Left renal cortex interstitium (tissue), 4 donors: ENCODE measurements at regions not wholly inside any gene's neighbourhood (a gene's known extent, or its start where the extent isn't known, plus 50 kb on each side); places are given as distances from the start of the nearest gene placed in this dataset.

Source experiments
- DNase-seq, 4 donors: peaks; one replicate each; pipeline ENCODE4 v3.0.0-alpha.2; 2013; ENCODE audit warnings: low read depth in 4 of 4, low spot score in 2 of 4, missing footprints in 1 of 4

DNA sequence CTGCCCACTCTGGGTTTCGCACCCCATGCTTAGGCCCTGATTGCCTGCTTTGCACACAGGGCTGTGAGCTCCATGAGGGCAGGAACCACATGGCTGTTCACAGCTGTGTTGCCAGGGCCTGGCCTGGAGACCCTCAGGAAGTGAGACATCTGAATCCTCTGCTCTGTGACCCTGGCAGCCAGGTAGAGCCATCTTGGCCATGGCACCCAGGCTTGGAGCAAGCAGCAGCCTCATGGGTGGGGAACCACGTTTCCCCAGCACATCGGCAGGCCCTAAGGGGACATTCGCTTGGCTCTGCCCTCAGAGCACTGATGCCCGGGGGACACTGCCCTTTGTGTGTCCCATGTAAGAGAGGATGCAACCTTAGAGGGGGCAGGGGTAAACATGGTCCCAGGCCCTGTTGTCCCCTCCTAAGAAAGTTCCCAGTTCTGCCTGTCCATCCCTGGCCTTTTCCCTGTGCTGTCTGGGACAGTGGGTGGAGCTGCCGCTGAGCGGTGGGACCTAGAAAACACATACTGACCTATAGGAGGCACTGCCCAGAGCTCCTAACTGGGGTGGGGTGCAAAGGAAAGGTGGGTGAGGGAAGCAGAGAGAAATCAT lies 144.1 kb upstream of the IER5L start:
- DNase-seq = no peak

DNA sequence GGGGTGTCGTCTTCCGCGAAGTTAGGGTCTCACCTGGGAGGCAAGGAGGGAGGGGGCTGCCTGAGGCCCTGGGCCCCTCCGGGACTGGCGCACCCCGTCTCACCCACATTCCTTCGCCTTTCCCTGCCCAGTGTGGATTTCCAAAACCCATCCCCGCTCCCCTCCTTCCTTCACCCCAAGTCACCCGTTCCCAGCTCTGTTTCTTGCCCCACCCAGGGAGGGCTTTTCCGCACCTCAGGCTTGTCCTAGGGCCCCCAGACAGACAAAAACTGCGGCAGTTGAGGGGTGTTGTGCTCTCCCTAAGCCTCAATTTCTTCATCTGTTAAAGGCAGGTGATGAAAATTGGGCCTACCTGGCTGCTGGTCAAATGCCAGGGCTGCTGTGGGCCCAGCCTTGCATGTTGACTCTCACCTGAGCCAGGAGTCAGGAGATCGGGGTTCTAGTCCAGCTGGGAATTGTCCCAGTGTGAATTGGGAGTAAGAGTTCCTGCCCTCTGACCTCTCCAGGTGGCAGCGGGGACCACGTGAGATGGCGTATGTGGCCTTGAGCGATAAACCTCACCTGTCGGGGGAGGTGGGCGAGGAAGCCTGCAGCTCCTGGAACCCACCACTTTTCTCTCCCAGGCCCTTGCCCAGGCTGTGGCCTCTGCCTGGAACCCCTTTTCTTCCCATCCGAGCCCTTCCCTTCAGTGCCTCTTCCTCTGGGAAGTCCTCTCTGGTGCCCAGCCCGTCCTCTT lies 143.4 kb upstream of the IER5L start:
- DNase-seq = no peak

DNA sequence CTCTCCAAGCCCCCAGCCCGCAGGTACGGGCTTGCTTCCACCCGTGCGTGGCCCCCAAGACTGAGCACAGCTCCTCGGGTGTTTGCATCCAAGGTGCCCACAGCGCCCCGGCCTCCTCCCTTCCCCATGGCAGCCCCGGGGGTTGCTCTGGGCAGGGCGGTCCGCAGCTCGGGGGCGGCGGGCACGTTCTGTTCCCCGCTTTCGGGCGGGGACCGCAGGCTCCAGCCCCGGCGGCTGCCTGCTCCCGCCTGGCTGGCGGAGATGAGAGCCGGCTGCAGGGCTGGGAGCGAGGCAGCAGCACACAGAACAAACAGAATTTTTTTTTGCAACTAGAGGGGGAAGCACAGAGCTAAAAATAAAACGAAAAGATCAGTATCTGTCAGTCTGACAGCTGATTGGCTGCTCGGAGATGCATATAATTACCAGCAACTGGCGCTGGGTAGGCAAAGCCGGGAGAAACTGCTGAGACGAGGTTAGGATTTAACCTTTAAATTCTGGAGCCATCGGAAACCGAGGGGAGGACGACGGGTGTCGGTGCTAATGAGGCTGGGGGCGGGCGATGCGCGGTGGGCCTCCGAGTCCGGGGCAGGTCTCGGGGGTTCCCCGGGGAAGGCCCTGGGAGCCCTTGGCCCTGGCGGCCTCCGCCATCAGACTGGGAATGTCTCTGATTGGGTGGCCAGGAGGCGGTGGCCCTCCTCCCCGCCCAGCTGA lies 142.7 kb upstream of the IER5L start:
- DNase-seq = peak in 2 of 4 donors; percentile 82 to 85

DNA sequence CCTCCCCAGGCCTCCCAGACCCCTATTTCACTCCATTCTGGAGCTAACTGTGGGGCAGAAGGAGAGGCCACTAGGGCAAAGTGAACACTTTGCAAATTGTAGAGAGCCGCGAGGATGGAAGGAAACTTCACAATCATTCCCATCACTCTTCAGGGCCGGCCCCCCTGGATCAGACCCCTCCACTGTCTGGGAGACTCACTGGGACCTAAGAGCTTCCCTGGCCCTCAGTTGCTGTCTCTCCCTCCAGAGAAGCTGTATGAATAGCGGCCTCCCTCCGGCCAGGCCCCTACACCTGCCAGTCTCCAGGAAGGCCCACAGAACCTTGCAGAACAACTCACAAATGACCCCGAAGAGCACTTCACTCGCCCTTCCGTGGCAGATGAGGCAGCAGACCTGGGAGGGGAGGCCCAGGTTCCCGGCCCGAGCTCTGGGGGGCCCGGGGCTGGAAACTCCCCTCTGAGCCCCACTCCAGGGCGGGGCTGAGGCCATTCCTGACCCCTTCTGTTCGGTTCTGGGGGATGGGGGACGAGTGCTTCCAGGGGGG lies 141.9 kb upstream of the IER5L start:
- no peak for DNase-seq

DNA sequence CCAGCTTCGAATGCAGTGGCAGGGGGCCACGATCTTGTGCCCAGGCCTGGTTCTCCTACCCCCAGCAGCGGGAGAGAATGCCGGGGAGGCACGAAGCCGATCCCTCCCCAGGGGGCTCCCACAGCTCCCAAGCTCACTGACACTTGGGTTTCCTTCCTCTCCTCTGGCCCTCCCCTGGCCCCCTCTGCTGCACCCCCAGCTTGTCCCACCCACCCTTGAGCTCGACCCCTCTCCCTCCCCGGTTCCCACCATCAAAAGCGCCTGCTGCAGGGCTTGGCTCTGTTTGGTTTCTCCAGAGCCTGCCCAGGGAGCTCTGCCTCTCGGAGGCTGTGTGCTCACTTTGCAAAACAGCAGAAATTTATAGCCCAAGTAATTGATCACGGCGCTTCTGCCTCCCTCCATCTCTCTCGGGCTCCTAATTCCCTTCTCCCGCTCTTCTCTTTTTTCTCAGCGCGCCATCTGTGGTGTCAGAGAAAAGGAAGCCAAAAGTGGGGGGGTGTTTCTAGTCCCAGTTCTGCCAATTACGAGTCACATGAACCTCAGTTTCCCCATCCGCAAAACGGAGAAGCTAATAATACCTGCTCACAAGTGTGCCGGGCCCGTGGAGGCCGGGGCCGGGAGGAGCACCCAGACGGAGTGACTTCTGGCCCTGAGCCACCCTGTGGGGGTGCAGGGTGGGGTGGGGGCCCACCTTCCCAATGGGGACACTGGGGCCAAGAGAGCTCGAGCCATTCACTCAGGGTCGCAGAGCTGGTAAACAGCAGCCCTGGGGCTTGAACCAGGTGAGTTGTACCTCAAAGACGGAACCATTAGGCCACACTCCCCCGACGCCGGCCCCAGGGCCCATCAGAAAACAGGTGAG lies 141.2 kb upstream of the IER5L start:
- DNase-seq = no peak

DNA sequence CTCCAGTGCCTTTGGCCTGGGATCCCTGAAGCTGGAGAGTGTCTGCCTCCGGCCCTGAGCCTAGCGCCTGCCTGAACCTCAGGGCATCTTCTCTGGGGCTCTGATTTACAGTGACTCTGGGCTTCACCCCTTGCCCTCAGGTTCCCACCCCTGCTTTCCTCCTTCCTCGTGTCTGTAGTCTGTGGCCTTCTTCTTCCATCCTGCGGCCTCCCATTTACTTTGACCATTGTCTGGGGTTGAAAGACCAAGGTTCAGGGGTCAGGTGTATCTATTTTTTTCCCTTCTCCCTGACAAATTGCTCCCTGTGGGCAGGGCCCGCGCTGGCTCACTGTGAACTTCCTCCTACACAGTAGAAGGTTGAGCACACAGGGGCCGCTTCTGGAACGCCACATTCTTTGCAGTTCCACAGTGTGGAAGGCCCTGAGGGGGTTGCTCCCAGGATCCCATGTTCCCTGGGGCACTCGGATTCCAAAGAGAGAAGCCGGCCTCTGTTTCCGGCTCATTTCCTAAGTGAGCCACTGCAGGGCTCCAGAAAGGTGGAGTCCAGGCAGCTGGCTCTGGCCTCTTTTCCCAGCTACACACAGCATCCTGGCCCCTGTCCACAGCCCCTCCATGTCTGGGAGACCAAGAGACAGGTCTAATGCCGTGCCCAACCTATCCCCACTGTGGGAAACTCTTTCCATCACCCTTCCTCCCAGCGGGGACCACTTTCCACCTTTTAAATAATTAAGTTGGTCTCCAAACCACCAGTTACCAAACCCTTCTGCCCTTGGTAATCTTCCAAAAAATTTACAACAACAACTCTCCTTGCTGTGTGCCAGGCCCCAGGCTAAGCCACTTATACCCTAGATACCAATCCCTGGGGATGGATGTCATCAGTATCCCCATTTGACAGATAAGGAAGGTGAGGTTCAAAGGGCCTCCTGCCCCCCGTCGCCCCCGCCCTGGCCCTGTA lies 140.3 kb upstream of the IER5L start:
- no peak for DNase-seq

DNA sequence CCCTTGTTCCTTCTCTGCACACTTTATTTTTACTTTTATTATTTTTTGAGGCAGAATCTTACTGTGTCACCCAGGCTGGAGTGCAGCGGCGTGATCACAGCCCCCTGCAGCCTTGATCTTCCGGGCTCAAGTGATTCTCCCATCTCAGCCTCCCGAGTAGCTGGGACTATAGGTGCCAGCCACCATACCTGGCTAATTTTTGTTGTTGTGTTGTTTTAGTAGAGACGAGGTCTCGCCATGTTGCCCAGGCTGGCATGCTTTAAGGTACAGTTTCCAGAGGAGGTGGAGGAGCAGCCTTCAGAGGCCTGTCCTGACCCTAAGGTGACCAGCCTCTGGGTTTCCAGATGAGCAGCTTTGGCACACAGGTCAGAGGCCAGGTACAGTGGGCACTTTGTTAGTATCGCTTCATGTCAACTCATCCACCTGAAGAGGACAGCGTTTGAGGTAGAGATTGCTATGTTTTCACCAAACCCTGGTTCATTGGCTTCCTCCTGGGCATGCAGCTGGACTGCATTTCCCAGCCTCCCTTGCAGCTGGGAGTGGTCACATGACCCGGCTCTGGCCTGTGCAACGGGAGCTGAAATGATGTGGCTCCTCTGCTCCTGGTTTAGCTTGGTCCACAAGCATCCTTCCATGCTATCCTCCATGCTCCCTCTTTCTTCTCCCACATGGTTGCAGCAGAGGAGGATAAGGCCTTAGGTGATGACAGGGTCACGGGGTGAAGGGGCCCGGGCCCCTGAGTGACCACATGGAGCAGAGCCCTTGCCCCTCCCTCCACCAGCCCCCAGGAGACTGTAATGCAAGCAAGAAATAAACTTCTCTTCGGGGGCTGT lies 139.3 kb upstream of the IER5L start:
- no peak for DNase-seq

DNA sequence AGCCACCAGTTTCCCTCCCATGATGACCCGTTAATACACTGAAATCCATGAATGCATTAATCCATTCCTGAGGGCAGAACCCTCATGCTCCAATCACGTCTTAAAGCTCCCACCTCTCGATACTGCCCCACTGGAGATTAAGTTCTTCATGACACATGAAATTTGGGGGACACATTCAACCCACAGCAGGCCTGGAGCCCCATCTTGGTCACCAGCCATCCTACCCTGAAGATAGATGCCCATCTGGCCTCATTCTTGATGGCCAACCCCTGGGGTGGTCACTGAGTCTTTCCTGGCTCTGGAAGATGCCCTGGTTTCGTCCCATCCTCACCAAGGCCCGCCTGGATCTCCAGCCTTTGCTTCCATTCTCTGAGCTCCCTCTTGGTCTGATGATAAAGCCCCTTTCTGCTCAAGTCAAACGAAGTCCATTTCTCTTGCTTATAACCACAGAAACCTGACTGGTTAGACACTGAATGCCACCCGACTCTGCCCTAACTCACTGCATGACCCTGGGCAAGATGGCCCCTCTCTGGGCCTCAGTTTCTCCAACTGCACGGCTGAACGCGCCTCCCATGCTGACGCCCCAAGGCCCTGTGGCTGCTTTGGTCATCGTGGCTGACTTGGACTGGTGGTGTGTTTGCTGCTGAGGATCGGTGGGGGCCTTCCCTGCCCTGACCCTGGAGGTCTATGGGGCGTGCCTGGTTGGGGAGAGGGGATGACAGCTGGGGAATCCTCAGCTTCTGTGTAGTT lies 138.4 kb upstream of the IER5L start:
- no peak for DNase-seq

DNA sequence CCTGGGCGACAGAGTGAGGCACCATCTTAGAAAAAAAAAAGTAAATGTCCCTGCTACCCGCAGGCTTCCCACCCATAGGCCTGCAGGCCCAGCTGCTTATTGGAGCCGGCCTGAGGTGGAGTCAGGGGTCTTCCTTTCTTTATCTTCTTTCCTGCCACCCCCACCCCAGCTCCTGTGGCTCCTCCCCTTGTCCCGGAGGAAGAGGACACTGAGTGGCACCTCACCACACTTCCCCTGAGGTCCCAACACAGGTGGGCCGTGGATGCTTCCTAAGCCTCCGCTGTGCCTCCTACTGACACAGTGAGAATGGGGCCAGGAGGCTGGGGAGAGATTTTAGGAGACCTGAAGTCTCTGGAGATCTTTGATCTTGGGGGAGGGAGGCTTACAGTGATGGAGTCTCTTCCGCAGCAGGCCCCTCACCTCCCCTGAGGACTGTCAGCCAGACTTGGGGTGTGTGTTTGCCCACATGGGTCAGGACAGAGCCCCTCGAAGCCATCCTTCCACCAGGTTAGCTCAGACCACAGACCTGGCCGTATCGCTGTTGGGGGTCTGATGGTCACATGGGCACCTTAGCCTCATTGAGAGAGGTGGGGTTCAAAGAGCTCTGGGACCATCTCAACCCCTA lies 135.4 kb upstream of the IER5L start:
- DNase-seq = no peak

DNA sequence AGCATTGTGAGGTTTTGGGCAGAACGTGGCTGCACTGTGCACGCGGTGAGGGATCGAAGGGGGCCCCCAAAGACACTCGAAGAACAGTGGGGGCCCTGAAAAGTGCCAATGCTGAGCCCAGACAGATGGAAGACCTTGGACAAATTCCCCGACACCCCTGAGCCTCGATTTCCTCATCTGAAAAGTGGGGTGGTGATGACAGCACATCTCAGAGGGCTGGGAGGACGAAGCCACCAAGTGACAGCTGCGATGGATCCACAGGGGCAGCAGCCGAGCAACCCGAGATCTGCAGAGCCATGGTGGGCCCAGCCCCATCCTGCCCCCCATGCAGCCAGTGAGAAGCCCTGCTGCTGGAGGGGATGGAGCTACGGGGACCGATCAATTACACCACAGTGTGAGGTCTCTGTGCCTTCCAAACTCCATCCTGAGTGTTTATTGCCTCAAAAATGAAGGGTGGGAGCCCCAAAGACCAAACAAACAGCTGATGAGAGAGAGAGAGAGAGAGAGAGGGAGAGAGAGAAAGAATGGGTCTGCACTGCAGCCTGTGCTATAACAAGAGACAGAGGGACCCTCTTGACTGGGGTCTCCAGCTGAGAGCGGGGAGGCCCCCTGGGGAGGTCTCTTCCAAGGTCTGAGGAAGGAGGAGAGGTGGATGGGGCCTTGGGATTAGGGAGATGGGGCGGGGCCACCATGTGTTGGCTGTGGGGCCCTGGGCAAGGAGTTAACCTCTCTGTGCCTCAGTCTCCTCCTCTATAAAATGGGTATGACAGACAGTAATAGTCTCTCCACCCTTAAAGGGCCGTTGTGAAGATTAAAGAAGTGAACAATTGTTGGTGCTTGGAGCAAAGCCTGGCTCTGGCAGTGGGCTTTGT lies 134.4 kb upstream of the IER5L start:
- no peak for DNase-seq

DNA sequence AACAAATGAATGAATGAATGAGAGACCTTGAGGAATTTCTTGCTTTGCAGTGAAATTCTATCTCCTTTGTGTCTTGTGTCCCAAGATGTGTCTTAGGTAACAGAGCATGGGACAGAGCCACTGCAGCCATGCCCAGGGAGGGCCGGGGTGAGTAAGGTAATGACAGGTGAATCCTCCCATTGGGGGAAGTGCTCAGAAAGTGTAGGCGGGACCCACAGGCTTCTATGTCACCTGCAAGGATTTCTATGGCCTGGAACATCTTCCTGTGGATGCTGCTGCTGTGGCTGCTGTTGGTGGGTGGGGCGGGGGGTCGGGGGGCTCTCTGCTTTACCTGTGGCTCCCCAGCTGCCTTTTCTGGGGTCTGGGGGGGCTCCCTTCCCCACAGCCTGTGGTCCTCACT lies 133.6 kb upstream of the IER5L start:
- no peak for DNase-seq

DNA sequence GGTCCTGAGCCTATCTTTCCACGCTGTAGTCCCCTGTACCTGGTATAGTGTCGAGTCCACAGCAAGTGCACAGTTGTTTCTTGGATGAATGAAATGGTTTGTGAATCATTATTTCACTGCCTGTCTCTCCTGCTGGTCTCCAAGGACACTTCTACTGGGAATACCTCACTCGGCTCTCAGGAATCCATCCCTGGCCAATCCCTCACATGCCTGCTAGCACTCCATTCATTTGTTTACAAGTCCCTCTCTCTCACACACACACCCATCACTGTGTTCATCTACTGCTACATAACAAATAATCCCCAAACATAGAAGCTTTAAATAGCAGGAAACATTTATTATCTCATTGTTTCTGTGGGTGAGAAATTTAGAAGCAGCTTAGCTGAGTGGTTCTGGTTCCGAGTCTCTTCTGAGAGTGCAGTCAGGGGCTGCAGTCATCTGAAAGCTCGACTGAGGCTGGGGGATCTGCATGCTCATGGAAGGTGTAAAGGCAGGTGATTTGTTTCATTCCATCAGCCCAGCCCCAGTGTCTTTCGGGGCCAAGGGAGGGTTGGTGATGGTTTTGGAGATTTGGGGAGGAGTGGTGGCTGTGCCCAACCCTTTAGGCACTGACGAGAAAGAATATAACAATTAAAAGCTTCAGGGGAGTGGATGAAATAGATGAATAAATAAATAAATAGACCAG lies 132.7 kb upstream of the IER5L start:
- no peak for DNase-seq

DNA sequence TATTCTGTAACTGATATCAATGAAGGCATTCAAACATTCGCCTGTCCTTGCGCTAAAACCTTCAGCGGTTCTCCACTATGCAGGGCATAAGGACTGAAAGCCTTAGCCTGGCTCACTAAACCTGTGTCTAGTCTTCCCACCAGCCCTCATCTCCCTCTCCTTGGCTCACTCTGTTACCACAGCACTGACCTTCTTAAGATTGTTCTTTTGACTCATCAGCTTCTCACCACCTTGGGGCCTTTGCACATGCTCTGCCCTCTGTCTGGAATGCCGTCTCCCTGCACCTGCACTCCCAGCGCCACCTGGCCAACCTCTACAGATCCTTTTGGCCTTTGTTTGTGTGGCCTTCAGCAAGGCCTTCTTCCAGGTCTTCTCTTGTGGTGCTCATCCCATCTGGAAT lies 131.8 kb upstream of the IER5L start:
- DNase-seq = no peak

DNA sequence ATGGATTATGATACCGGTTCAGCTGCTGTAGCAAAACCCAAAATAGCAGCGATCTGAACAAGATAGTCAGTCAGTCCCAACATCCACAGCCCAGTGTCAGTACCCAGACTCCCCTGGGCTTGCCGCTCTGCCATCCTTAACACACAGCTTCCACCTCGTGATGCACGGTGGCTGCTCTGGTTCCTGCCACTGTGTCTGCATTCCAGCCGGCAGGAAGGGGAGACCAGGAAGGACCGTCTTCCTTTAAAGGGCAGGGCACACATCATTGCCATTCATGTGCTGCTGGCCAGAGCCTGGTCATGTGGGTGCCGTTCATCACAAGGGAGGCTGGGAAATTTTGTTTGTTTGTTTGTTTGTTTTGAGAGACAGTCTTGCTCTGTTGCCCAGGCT lies 131.0 kb upstream of the IER5L start:
- no peak for DNase-seq

DNA sequence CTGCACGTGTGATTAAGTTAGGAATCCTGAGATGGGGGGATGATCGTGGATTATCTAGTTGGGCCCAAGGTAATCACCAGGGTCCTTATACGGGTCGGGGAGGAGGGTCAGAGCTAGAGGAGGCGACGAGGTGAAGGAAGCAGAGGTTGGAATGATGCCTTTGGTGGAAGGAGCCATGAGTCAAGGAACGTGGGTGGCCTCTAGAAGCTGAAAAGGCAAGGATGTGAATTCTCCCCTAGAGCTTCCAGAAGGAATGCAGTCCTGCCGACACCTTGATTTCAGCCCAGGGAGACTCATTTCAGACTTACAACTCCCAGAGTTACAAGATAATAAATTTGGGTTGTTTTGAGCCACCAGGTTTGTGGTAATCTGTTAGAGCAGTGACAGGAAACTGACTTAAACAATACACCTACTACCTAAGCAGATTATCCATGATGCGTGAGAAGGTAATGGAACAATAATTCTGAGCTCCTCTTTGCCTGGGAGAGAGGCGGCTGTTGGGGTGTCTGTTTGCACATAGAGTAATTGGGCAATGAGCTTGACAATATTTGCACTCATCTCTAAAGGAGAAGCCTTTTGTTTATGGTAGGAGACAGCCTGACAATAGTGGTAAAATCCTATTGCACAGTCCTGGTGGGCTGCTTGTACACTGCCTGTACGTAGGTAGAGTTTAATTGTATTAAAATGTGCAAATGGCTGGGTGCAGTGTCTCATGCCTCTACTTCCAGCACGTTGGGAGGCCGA lies 129.3 kb upstream of the IER5L start:
- DNase-seq = no peak
